Neural cell (in vitro differentiated cells): ENCODE measurements at regions not wholly inside any gene's neighbourhood (a gene's known extent, or its start where the extent isn't known, plus 50 kb on each side); places are given as distances from the start of the nearest gene placed in this dataset.

ENCODE experiments used
- H2AFZ ChIP-seq: fragments of 200-600, 300-800 bp; sonication (generic), shearing (Covaris generic); 2 replicates; pipeline ENCODE4 v1.6.0; 2014; ENCODE audit warnings: low read depth, mild to moderate bottlenecking, antibody characterized with exemption, low read length, moderate library complexity
- H3F3A ChIP-seq: fragments of 200-600 bp; shearing (Covaris generic); 2 replicates; pipeline ENCODE4 v1.6.1; 2016; ENCODE audit warnings: mild to moderate bottlenecking, moderate library complexity, mixed read lengths, antibody characterized with exemption, low read length; ENCODE audit not compliant: insufficient read depth, poor library complexity, severe bottlenecking
- H3K27ac ChIP-seq: fragments of 200-600, 300-800 bp; sonication (generic), shearing (Covaris generic); 2 replicates; pipeline ENCODE4 v1.5.1; 2014; ENCODE audit warnings: mild to moderate bottlenecking, low read length, moderate library complexity
- H3K27me3 ChIP-seq: fragments of 300-800, 200-600 bp; sonication (generic), shearing (Covaris generic); 2 replicates; pipeline ENCODE4 v1.6.0; 2014; ENCODE audit warnings: mild to moderate bottlenecking, low read depth, low read length, moderate library complexity; ENCODE audit not compliant: insufficient read depth
- H3K36me3 ChIP-seq: fragments of 300-800, 200-600 bp; sonication (generic), shearing (Covaris generic); 2 replicates; pipeline ENCODE4 v1.5.1; 2014; ENCODE audit warnings: mild to moderate bottlenecking, antibody characterized with exemption, low read length, moderate library complexity; ENCODE audit not compliant: insufficient read depth
- H3K4me2 ChIP-seq: fragments of 300-800, 200-600 bp; sonication (generic), shearing (Covaris generic); 2 replicates; pipeline ENCODE4 v1.6.0; 2014; ENCODE audit warnings: mild to moderate bottlenecking, low read length
- H3K4me3 ChIP-seq: fragments of 300-800, 200-600 bp; sonication (generic), shearing (Covaris generic); 2 replicates; pipeline ENCODE4 v1.5.1; 2014; ENCODE audit warnings: mild to moderate bottlenecking, low read length, moderate library complexity
- H3K79me2 ChIP-seq: fragments of 200-600 bp; shearing (Covaris generic); replicated peaks from 2 replicates; pipeline ENCODE4 v1.6.0; 2014; ENCODE audit warnings: mild to moderate bottlenecking, low read length, moderate library complexity; ENCODE audit not compliant: insufficient read depth
- H3K9ac ChIP-seq: fragments of 300-800, 200-600 bp; sonication (generic), shearing (Covaris generic); 2 replicates; pipeline ENCODE4 v1.6.1; 2016; ENCODE audit warnings: mild to moderate bottlenecking, low read length, mixed read lengths
- H3K9me2 ChIP-seq: fragments of 200-600 bp; shearing (Covaris generic); 2 replicates; pipeline ENCODE4 v1.6.1; 2016; ENCODE audit warnings: mild to moderate bottlenecking, low read length, mixed read lengths; ENCODE audit not compliant: insufficient read depth
- H3K9me3 ChIP-seq: fragments of 200-600, 300-800 bp; sonication (generic), shearing (Covaris generic); 2 replicates; pipeline ENCODE4 v1.6.1; 2016; ENCODE audit warnings: mild to moderate bottlenecking, mixed run types, low read length, moderate library complexity, mixed read lengths
- H4K20me1 ChIP-seq: fragments of 200-600 bp; shearing (Covaris generic); 2 replicates; pipeline ENCODE4 v1.6.1; 2016; ENCODE audit warnings: mild to moderate bottlenecking, mixed run types; ENCODE audit not compliant: insufficient read depth
- CTCF ChIP-seq: fragments of 450-650 bp; IDR thresholded peaks from 2 replicates; pipeline ENCODE4 v1.5.1; 2014; ENCODE audit warnings: antibody characterized with exemption, mild to moderate bottlenecking, moderate library complexity; ENCODE audit not compliant: poor library complexity, severe bottlenecking
- EP300 ChIP-seq: fragments of 450-650 bp; conservative IDR thresholded peaks from 2 replicates; pipeline ENCODE4 v1.6.1; 2014; ENCODE audit warnings: antibody characterized with exemption, mild to moderate bottlenecking, moderate library complexity; ENCODE audit not compliant: poor library complexity, severe bottlenecking
- EZH2 ChIP-seq: fragments of 200-600, 300-800 bp; shearing (Covaris generic), sonication (generic); IDR thresholded peaks from 2 replicates; pipeline ENCODE4 v1.6.1; 2014; ENCODE audit warnings: antibody characterized with exemption, low read length, borderline replicate concordance, mild to moderate bottlenecking; ENCODE audit not compliant: insufficient read depth, poor library complexity, severe bottlenecking
- MXI1 ChIP-seq: fragments of 450-650 bp; conservative IDR thresholded peaks from 2 replicates; pipeline ENCODE4 v1.6.1; 2014; ENCODE audit warnings: antibody characterized with exemption, mild to moderate bottlenecking; ENCODE audit not compliant: poor library complexity, severe bottlenecking
- POLR2AphosphoS5 ChIP-seq: IDR thresholded peaks from 2 replicates; pipeline ENCODE4 v1.6.1; 2012
- RAD21 ChIP-seq: fragments of 450-650 bp; conservative IDR thresholded peaks from 2 replicates; pipeline ENCODE4 v1.6.1; 2014; ENCODE audit warnings: antibody characterized with exemption, mild to moderate bottlenecking, moderate library complexity
- SMC3 ChIP-seq: fragments of 450-650 bp; conservative IDR thresholded peaks from 2 replicates; pipeline ENCODE4 v1.6.1; 2014; ENCODE audit warnings: antibody characterized with exemption, mild to moderate bottlenecking, moderate library complexity; ENCODE audit not compliant: poor library complexity
- TAF1 ChIP-seq: IDR thresholded peaks from 2 replicates; pipeline ENCODE4 v1.6.1; 2012; ENCODE audit warnings: low read depth
- TF ChIP-seq, protein P1 (sequence below): IDR thresholded peaks from 2 replicates; pipeline ENCODE4 v1.6.1; 2012; ENCODE audit warnings: borderline replicate concordance

- H3K4me2 ChIP-seq: no peak overlapping the region
- TF ChIP-seq EP300 (no peak), SMC3 (no peak), EZH2 (no peak), RAD21 (no peak), MXI1 (no peak), POLR2AphosphoS5 (no peak), TAF1 (no peak), CTCF (no peak)
- TF ChIP-seq, protein P1, sequence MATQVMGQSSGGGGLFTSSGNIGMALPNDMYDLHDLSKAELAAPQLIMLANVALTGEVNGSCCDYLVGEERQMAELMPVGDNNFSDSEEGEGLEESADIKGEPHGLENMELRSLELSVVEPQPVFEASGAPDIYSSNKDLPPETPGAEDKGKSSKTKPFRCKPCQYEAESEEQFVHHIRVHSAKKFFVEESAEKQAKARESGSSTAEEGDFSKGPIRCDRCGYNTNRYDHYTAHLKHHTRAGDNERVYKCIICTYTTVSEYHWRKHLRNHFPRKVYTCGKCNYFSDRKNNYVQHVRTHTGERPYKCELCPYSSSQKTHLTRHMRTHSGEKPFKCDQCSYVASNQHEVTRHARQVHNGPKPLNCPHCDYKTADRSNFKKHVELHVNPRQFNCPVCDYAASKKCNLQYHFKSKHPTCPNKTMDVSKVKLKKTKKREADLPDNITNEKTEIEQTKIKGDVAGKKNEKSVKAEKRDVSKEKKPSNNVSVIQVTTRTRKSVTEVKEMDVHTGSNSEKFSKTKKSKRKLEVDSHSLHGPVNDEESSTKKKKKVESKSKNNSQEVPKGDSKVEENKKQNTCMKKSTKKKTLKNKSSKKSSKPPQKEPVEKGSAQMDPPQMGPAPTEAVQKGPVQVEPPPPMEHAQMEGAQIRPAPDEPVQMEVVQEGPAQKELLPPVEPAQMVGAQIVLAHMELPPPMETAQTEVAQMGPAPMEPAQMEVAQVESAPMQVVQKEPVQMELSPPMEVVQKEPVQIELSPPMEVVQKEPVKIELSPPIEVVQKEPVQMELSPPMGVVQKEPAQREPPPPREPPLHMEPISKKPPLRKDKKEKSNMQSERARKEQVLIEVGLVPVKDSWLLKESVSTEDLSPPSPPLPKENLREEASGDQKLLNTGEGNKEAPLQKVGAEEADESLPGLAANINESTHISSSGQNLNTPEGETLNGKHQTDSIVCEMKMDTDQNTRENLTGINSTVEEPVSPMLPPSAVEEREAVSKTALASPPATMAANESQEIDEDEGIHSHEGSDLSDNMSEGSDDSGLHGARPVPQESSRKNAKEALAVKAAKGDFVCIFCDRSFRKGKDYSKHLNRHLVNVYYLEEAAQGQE: no peak
- H3K27ac ChIP-seq: no peak overlapping the region
- no peak overlapping the region for H2AFZ ChIP-seq
- H3F3A ChIP-seq: no peaks in the 10 kb centered on the region
- H3K36me3 ChIP-seq: no peaks in the 10 kb centered on the region
- H3K4me3 ChIP-seq: no peak overlapping the region
- H3K79me2 ChIP-seq: no peaks in the 10 kb centered on the region
- no peaks in the 10 kb centered on the region for H3K9me3 ChIP-seq
- H3K9me2 ChIP-seq: no peaks in the 10 kb centered on the region
- H3K27me3 ChIP-seq: no peaks in the 10 kb centered on the region
- H4K20me1 ChIP-seq: no peaks in the 10 kb centered on the region
- H3K9ac ChIP-seq: no peak overlapping the region
These were observed 345.4 kb downstream of the PPP1R2C start for GRCh38 chrX:42432552-42432951.

- no peaks in the 10 kb centered on the region for H3K9me3 ChIP-seq
- no peak overlapping the region for H3K4me3 ChIP-seq
- no peaks in the 10 kb centered on the region for H3K27me3 ChIP-seq
- no peaks in the 10 kb centered on the region for H3K79me2 ChIP-seq
- no peaks in the 10 kb centered on the region for H3F3A ChIP-seq
- H3K27ac ChIP-seq: no peak overlapping the region
- no peaks in the 10 kb centered on the region for H3K9me2 ChIP-seq
- no peak overlapping the region for H3K4me2 ChIP-seq
- H4K20me1 ChIP-seq: no peaks in the 10 kb centered on the region
- no peak overlapping the region for H2AFZ ChIP-seq
- H3K9ac ChIP-seq: no peak overlapping the region
- no peak for TF ChIP-seq MXI1
- TF ChIP-seq CTCF: no peak
- TF ChIP-seq RAD21: no peak
- TF ChIP-seq, protein P1: no peak
- no peaks in the 10 kb centered on the region for H3K36me3 ChIP-seq
These were observed 355.0 kb downstream of the PPP1R2C start for GRCh38 chrX:42422961-42423360.
